Left forelimb (tissue), 1 donor: ENCODE measurements at regions not wholly inside any gene's neighbourhood (a gene's known extent, or its start where the extent isn't known, plus 50 kb on each side); places are given as distances from the start of the nearest gene placed in this dataset.

Experiments
- DNase-seq: peaks from one replicate; pipeline ENCODE4 v3.0.0-alpha.2; 2018; ENCODE audit warnings: low spot score

- DNase-seq: no peak
Measured at GRCh38 chr12:107553211-107553765, 132.3 kb upstream of the PWP1 start.

DNA sequence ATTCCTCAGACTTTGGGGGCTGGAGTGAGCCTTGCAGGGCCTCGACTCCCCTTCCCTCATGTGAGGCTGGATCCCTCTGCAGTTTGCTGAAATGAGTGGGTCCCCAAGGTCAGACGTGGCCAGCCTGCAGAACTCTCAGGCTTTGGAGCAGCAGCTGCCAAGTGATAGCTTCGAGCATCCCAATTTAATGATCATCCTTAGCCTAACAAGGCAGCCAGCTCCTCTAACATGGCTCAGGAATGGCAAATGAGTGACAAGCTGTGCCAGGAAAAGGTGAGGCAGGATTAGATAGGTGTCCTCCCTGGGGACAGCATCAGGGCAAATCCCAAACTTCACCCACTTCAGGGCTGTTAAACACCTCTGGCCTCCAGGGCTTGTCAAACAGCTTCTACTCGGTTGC lies 130.7 kb upstream of the PWP1 start:
- no peak for DNase-seq

GRCh38 chr12:107557026-107557425 lies 128.6 kb upstream of the PWP1 start:
- no peak for DNase-seq

GRCh38 chr12:107557589-107558100 lies 128.0 kb upstream of the PWP1 start:
- DNase-seq: no peak

DNA sequence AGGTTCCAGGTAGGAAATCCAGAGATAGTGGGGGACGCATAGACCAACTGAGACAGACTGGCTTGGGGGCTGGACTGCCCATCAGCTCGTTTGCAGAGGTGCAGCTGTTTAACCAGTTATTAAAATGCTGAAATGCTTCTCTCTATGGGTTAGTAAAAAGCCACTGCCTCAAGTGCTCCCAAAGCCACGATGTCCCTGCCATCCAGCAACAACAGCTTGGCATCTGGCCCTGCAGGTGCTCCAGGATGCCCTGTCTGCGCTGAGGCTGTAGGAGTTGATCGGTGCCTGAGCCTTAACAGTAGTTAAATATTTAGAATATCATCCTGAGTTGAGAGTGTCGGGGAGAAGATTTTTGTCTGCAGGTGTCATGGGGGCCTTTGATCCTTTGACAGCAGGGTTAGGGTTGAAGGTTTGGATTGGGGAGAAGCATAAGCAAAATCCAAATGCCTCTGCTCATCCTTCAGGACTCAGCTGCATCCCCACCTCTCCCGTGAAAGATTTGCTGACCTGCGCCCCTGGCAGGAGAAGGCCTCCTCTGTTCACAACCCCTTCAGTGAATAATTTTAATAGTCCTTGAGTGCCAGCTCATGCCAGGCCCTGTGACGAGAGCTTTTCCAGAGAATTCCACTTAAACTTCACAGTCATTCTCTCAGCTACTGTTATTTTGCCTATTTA lies 127.3 kb upstream of the PWP1 start:
- no peak for DNase-seq

DNA sequence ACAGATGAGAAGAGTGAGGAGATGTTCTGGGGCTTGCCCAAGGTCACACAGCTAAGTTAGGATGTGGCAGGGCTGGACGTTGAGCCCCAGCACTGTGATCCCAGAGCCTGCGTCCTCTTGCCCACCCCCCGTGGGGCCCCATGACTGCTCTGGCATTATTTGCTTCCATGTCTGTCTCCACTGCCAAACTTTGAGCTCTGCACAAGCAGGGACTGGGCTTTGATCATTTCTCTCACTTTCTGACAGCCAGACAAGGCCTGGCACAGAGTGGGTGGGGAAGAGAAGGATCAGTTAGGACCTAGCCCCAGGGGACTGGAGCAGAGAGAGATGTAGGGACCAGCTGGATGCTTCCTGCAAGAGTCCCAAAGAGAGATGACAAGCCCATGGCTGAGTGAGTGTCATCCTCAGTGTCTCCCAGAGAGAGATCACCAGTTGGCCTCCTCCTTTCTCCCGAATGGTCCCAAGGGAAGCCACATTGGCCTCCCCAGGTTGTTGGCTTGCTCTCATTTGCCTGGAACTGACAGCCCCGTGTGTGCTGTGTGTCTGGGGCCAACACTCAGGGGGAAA lies 126.7 kb upstream of the PWP1 start:
- no peak for DNase-seq

DNA sequence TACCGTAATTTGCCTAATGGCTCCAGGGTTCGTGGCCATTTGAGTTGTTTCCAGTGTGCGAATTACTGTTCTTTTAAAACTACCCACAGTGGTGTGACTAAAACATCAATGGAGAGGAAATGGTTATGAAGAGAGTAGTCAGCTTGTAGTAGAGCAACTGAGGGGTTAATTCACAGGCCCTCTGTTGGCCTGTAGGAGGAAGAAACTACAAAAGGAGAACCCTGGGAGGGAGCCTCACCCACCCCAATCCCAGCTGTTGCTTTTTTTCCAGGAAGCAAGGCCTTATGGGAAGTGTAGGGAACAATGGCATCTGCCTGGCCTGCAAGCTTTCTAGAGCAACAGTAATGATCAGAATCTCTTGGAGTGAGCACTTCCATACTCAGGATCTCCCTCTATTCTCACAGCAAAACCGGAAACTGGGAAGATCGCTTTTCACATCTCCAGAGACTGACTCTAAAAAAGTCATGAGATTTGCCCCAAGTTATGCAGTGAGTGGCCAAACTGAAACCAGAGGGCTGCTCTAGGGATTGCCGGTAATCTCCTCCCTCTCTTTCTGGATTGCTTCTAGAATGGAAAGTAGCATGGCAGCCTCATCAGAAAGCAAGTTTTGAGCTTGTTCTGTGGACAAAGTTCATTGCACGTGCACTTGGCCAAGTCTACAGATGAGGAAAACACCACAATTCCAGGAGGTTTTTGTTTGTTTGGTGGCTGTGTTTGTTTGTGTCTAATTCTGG lies 125.3 kb upstream of the PWP1 start:
- DNase-seq: no peak

DNA sequence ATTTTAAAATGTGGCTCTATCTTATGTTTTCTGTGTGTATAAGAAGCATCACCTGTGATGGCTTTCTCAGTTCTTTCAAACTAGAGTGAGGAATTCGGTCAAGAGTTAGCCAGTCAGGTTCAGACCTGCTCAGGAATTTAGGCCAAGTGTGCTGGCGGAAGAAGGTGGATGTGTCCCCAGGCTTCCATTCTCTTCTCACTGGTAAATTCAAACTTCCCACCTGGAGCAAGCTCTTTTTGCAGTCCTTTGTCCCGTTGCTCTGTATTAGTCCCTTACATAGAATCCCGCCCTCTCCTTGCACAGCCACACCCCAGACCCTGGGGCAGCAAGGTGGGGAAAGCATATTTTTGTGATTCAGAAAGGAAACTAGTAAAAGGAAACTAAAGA lies 124.7 kb upstream of the PWP1 start:
- DNase-seq: no peak

DNA sequence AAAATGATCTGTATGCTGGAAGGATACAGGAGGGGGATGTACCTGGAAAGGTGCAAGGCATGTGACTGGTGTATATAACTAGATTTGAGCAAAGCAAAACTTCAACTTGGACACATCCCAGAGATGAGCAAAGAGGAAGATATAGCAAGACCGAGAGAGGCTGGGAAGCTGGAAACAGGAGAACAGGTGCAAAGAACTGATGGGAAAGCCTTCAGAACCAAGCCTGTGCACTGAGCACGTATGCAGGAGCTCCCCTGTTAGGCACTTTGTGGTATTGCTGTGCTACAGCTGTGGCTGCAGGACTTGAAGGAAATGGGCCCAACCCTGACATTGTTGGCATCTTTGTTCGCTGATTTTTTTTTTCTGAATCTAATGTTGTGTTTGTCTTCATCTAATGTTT lies 120.7 kb upstream of the PWP1 start:
- no peak for DNase-seq

DNA sequence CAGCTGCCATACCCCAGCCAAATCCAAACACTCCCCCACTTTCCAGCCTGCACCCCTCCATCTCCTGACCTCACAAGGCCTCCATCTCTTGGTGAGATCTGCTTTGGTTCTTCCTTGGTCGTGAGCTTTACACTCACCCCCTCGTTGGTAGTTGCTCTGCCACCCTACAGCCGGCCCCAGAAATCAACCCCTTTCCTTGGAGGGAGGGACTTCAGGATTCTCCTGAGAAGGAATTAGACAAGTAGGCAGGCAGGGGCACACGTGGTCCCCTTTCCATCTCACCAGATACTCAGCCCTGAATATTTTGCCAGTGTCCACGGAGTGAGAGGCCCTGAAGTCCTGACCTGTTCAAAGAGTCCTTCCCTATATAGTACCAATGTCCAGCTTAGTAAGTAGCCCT lies 120.0 kb upstream of the PWP1 start:
- no peak for DNase-seq

DNA sequence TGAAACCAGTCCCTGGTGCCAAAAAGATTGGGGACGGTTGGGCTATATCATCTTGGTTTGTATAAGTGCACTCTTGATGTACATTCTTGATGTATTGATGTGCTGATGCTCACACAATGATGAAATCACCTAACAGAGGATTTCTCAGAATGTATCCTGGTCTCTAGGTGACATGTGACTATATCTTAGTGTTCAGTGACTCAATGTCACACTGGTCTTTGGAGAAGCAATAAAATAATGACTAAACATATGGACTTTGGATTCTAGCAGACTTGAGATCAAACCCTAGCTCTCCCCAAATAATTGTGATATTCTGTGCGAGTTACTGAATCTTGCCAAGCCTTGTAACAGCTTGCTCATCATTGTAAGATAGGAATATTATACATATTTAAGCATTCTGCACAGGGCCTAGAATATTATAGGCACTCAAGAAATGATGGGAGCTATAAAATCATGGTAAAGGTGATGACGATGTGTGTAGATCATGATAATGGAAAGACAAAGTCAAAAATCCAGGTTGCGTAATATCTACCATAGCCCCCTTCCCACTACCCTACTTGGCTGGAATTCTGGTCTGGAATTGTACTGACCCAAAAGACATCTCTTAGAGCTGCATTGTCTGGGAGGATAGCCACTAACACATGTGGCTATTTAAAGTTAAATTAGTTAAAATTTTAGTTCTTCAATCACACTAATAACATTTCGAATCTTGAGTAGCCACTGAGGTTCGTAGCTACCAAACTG lies 117.6 kb upstream of the PWP1 start:
- no peak for DNase-seq

DNA sequence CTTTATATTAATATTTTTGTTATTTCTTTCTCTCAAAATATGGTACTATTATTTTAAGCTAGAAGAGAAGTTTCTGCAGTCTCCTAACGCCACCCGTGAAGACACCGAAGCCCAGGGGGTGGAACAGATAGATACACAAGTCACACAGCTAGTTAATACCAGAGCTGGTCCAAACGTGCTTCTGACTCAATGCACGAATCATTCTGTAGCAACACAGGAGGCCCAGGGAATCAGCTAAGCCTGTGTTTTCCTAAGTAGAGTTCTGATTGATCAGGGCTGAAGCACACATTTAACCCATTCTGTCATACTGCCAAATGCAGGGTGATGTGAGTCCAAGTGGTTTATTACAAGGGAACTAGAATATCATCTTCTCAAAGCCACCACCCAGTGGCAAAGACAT lies 116.9 kb upstream of the PWP1 start:
- DNase-seq: no peak

DNA sequence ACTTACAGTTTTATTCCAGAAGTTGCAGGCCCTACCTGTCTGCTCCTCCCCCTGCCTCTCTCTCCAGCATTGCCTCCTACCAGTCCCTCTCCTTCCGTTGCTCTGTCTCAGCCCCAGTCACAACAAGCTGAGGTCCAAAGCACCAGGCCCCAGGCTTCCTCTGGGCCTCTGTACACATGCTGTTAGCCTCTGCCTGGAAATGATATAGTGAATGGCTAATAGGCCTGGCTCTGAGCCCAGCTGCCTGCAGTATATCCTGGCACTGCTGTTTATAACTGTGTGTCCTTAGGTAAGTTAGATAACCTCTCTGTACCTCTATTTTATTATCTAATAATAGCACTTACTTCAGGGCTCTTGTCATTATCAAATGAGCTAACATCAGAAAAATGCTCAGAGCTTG lies 114.9 kb upstream of the PWP1 start:
- DNase-seq: no peak

DNA sequence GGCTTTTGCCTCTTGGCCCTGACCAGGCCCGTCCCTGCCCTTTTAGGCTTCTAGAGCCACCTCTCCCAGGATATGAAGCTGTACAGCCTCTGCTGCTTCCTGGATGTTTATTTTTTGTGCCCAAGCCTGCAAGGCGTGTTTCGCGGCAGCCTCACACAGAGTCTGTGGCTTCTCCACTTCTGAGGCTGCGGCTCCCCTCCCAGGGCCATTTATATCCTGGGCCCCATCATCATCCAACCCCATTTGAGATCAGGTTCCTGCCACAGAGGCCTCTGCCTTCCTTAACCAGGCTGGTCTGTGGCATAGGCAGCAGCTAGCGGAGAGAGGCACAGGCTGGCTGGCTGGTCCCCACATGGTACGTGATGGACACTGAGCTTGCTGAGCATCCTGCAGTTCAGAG lies 114.1 kb upstream of the PWP1 start:
- DNase-seq: no peak

DNA sequence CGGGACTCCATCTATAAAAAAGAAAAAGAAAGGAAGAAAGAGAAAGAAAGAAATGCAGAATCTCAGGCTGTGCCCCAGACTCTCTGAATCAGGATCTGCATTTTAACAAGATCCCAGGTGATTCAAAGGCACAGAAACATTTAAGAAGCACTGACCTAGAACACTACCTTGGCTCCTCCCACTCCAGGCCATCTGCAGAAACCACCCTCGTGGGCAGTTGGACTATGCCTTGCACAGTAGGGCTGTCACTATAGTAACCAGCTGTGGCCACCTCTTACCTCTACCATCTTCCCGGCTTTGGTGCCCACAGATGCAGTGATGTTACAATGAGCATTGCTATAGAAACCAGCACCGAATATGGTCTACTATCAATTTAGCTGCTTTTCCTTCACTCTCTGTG lies 110.9 kb upstream of the PWP1 start:
- DNase-seq: no peak

- no peak for DNase-seq
Measured at GRCh38 chr12:107580750-107581618, 104.6 kb upstream of the PWP1 start.

- no peak for DNase-seq
Measured at GRCh38 chr12:107581619-107582015, 104.0 kb upstream of the PWP1 start.

DNA sequence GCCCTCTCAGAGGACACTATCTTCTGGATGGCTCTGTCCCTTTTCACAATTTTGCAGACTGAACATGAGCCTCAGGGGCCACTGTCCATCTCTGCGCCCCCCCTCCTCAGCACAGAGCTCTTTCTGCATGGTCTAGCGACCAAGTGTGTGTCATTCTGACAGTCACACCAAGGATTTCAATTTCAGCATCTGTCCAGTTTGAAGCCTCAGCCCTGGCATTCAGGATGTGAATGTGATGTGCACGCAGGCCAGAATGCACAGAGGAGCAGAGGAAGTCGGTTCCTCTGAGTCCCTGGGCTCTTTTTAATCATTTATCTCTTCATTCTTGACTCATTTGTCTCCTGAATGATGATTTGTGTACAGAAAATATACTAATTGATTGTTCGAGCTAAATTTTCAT lies 102.0 kb upstream of the PWP1 start:
- DNase-seq: no peak

- no peak for DNase-seq
Measured at GRCh38 chr12:107584563-107584962, 101.0 kb upstream of the PWP1 start.

DNA sequence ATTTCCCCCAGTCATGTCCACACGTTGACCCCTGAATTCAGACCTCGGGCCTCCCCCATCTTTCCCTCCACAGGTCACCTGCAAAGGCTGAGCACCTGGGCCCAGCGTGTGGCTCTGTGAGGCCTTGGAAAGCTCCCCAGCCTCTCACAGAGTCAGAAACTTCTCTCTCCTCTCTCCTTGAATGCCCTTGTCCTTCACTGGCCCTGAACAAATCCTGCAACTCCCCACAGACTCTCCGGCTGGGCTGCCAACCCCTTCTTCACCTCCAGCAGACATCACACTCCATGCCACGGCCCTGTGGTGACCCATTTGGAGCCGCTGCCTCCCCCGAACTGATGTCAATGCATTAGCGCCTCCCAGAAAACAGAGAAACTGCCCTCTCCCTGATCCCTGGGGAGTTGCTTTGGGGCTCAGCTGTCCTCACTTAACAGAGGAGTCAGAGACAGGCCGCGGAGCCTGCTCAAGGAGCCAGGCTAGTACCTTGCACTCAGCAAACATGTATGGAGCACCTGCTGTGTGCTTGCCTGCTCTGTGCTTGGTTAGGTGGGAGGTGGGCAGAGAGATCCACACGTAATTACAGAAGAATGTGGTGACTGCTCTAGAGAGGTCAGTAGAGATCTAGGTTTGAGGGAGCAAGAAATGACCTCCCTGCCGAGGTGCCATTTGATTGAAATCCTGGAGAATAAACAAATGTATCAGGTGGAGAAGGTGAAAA lies 99.2 kb upstream of the PWP1 start:
- DNase-seq: no peak

DNA sequence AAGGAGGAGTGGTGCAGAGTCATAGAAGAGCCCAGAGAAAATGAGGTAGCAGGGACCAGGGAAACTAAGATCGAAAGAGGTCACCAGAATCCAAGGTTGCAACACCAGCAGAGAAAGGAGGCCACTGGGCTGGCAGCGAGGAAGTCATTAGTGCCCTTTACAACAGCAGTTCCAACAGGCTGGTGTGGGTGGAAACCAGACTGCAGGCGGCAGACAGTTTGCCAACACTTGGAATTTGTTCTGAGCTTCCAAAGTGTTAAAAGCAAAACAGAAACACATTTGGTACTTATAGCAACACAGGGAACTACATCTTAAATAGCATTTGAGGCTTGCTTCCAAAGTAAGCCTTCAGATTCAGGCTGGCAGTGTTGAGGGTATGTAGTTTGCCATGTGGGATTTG lies 95.2 kb upstream of the PWP1 start:
- DNase-seq: no peak
